Breast epithelium (tissue), 4 donors: ENCODE measurements at regions not wholly inside any gene's neighbourhood (a gene's known extent, or its start where the extent isn't known, plus 50 kb on each side); places are given as distances from the start of the nearest gene placed in this dataset.

Source experiments
- DNase-seq, 2 donors: peaks; one replicate each; pipeline ENCODE4 v3.0.0-alpha.2; 2019; ENCODE audit warnings: low spot score in 2 of 2
- H3K27ac ChIP-seq, 2 donors: fragments of 200-600 bp; sonication (generic) in 1 of 2; one replicate each; pipeline ENCODE4 v1.5.1; 2016 to 2019; ENCODE audit warnings: mild to moderate bottlenecking in 1 of 2
- H3K27me3 ChIP-seq, 2 donors: fragments of 200-600 bp; sonication (generic) in 1 of 2; one replicate each; pipeline versions ENCODE4 v1.5.1 to v1.6.0; 2017 to 2019; ENCODE audit warnings: control low read depth in 1 of 2, mild to moderate bottlenecking in 1 of 2
- H3K36me3 ChIP-seq: fragments of 200-600 bp; one replicate; pipeline ENCODE4 v1.5.1; 2019
- H3K4me1 ChIP-seq, 2 donors: fragments of 200-600 bp; sonication (generic); one replicate each; pipeline ENCODE4 v1.5.1; 2016 to 2019; ENCODE audit warnings: control low read depth in 1 of 2
- H3K4me3 ChIP-seq, 3 donors: fragments of 200-600 bp; sonication (generic); 1 replicate in 2 of 3; 2 replicates in 1 of 3; pipeline ENCODE4 v1.5.1; 2016 to 2019; ENCODE audit warnings: mild to moderate bottlenecking in 3 of 3, moderate library complexity in 2 of 3
- H3K9me3 ChIP-seq, 2 donors: fragments of 200-600 bp; sonication (generic) in 1 of 2; one replicate each; pipeline ENCODE4 v1.5.1; 2016 to 2019; ENCODE audit warnings: control low read depth in 1 of 2
- CTCF ChIP-seq, 3 donors: fragments of 450-650 bp; IDR thresholded peaks; one replicate each; pipeline ENCODE4 v1.5.1; 2016 to 2017; ENCODE audit warnings: antibody characterized with exemption in 3 of 3, mild to moderate bottlenecking in 3 of 3, moderate library complexity in 3 of 3
- POLR2A ChIP-seq: fragments of 450-650 bp; IDR thresholded peaks from one replicate; pipeline ENCODE4 v1.6.1; 2016; ENCODE audit warnings: antibody characterized with exemption, mild to moderate bottlenecking, moderate library complexity
- POLR2AphosphoS5 ChIP-seq, 3 donors: sonication (generic); formaldehyde crosslinking; IDR thresholded peaks; one replicate each; pipeline ENCODE4 v1.6.1; 2017; ENCODE audit warnings: antibody characterized with exemption in 3 of 3
- intact Hi-C: fragments of 100-400 bp; cut with DNase I; formaldehyde crosslinking; loops from one replicate; pipeline ENCODE4 v1.15.1; 2023; ENCODE audit warnings: low total_unique reads

- Histone ChIP-seq H3K27ac (no peak overlapping the region), H3K4me1 (no peaks in the 10 kb centered on the region), H3K9me3 (no peaks in the 10 kb centered on the region), H3K27me3 (no peaks in the 10 kb centered on the region), H3K36me3 (no peaks in the 10 kb centered on the region), H3K4me3 (no peak overlapping the region)
- intact Hi-C loops, result no loop called here
- TF ChIP-seq POLR2AphosphoS5 (IDR thresholded peaks at IDR 0.05), result no peak
- TF ChIP-seq CTCF (IDR thresholded peaks at IDR 0.05), result no peak
- no peak for TF ChIP-seq POLR2A
- no peak for DNase-seq
Measured at GRCh38 chr15:61633951-61634350, 404.8 kb upstream of the RORA start.

GRCh38 chr15:61629269-61629668, 400.2 kb upstream of the RORA start:
- Histone ChIP-seq H3K9me3 (no peaks in the 10 kb centered on the region), H3K36me3 (no peaks in the 10 kb centered on the region), H3K27ac (no peak overlapping the region), H3K4me3 (no peak overlapping the region), H3K27me3 (no peaks in the 10 kb centered on the region), H3K4me1 (no peaks in the 10 kb centered on the region)
- TF ChIP-seq CTCF (IDR thresholded peaks at IDR 0.05) (no peak), POLR2AphosphoS5 (IDR thresholded peaks at IDR 0.05) (no peak), POLR2A (no peak)
- intact Hi-C loops, result no loop called here
- DNase-seq, result no peak

- Histone ChIP-seq H3K4me1 (no peaks in the 10 kb centered on the region), H3K36me3 (no peaks in the 10 kb centered on the region), H3K27ac (no peak overlapping the region), H3K27me3 (no peaks in the 10 kb centered on the region), H3K4me3 (no peak overlapping the region), H3K9me3 (no peaks in the 10 kb centered on the region)
- no peak for DNase-seq
- TF ChIP-seq CTCF (IDR thresholded peaks at IDR 0.05), result no peak
- no peak for TF ChIP-seq POLR2AphosphoS5 (IDR thresholded peaks at IDR 0.05)
- TF ChIP-seq POLR2A, result no peak
- intact Hi-C loops, result no loop called here
Measured at GRCh38 chr15:61624950-61625349, 395.8 kb upstream of the RORA start.

- Histone ChIP-seq H3K36me3 (no peaks in the 10 kb centered on the region), H3K27me3 (no peaks in the 10 kb centered on the region), H3K4me3 (no peak overlapping the region), H3K4me1 (no peaks in the 10 kb centered on the region), H3K9me3 (no peaks in the 10 kb centered on the region), H3K27ac (no peak overlapping the region)
- intact Hi-C loops, result no loop called here
- no peak for DNase-seq
- TF ChIP-seq POLR2AphosphoS5 (IDR thresholded peaks at IDR 0.05) (no peak), POLR2A (no peak), CTCF (IDR thresholded peaks at IDR 0.05) (no peak)
Measured at GRCh38 chr15:61623746-61624145, 394.6 kb upstream of the RORA start.

- Histone ChIP-seq H3K4me1 (no peaks in the 10 kb centered on the region), H3K4me3 (no peak overlapping the region), H3K27ac (no peak overlapping the region), H3K36me3 (no peaks in the 10 kb centered on the region), H3K27me3 (no peaks in the 10 kb centered on the region), H3K9me3 (peaks cover 0 to 2% of the 10 kb centered on the region in 2 donors)
- intact Hi-C loops, result no loop called here
- no peak for TF ChIP-seq POLR2A
- no peak for TF ChIP-seq POLR2AphosphoS5 (IDR thresholded peaks at IDR 0.05)
- no peak for TF ChIP-seq CTCF (IDR thresholded peaks at IDR 0.05)
- DNase-seq, result no peak
Measured at GRCh38 chr15:61621865-61622264, 392.8 kb upstream of the RORA start.
